ENCODE measurements at regions not wholly inside any gene's neighbourhood (a gene's known extent, or its start where the extent isn't known, plus 50 kb on each side); places are given as distances from the start of the nearest gene placed in this dataset.

DNA sequence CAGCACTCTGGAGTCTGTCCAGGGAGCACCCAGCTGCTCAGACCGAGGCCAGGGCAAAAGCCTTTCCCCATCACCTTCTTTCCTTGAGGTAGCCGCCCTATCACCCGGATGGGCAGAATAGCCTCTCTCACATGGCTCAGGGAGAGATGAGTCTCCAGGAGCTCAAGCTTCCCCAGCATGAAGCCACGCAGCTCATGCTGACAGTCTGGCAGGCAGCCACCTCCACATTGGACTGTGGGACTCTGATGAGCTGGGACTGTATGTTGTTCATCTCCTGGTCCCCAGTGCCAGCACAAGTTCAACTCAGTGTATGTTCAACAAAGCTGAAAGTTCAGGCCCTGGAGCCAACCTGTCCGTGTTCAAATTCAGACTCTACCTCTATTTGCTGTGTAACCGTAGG is 75.2 kb upstream of the ZC3H12A start:
- ChIA-PET RAD21 (ENCODE audit: low non-redundant PET in 1 of 2, low total read pairs in 2 of 2, uncharacterized antibody in 2 of 2, unreplicated experiment in 2 of 2) (no interaction called here), POLR2A (no interaction called here), CTCF (no interaction called here)
- Histone ChIP-seq H3K4me3 (replicated peaks in 1 of 2; ENCODE audit: low read depth in 1 of 2, low read length in 2 of 2) (no peak overlapping the region), H4K20me1 (ENCODE audit: insufficient read depth) (no peaks in the 10 kb centered on the region), H3K79me2 (ENCODE audit: insufficient read depth, low read length) (no peaks in the 10 kb centered on the region), H3K9me2 (ENCODE audit: insufficient read depth) (no peaks in the 10 kb centered on the region), H3K27ac (ENCODE audit: low read depth, low read length) (no peak overlapping the region), H3K9me3 (ENCODE audit: control insufficient read depth in 1 of 2, insufficient read depth in 1 of 2, low read depth in 1 of 2, low read length in 2 of 2) (no peaks in the 10 kb centered on the region), H2AFZ (ENCODE audit: low read depth, low read length, poor library complexity, severe bottlenecking) (no peak overlapping the region), H3K4me1 (ENCODE audit: control insufficient read depth in 1 of 2, insufficient read depth in 2 of 2, low read length in 2 of 2) (peaks cover 4 to 14% of the 10 kb centered on the region in 2 experiments; a peak in 3 of 4 replicates), H3K9ac (ENCODE audit: low read length) (no peak overlapping the region), H3K36me3 (ENCODE audit: control insufficient read depth in 1 of 2, insufficient read depth in 2 of 2, low read length in 2 of 2) (no peaks in the 10 kb centered on the region), H3K4me2 (ENCODE audit: low read length) (no peak overlapping the region), H3K27me3 (ENCODE audit: insufficient read depth, low read length) (peaks cover 32% of the 10 kb centered on the region)
- TF ChIP-seq CTCF (IDR thresholded peaks at IDR 0.05 in 2 of 3, conservative IDR thresholded peaks at IDR 0.05 in 1 of 3; ENCODE audit: borderline replicate concordance in 1 of 3, insufficient read depth in 1 of 3, low read depth in 2 of 3, low read length in 2 of 3) (no peak), POLR2A (IDR thresholded peaks at IDR 0.05; ENCODE audit: borderline replicate concordance, extremely low read depth, insufficient read depth, insufficient read length) (no peak), EGR1 (IDR thresholded peaks at IDR 0.05; ENCODE audit: low read depth) (no peak), YY1 (IDR thresholded peaks at IDR 0.05; ENCODE audit: extremely low read depth, insufficient replicate concordance, low read depth, low read length) (no peak), EZH2 (IDR thresholded peaks at IDR 0.05) (no peak), TCF7L2 (IDR thresholded peaks at IDR 0.05; ENCODE audit: borderline replicate concordance, extremely low read depth, insufficient read depth, insufficient read length) (no peak), RAD21 (IDR thresholded peaks at IDR 0.05; ENCODE audit: low read depth) (no peak), CBX3 (IDR thresholded peaks at IDR 0.05; ENCODE audit: low read depth) (no peak)
- TF ChIP-seq, protein P1, sequence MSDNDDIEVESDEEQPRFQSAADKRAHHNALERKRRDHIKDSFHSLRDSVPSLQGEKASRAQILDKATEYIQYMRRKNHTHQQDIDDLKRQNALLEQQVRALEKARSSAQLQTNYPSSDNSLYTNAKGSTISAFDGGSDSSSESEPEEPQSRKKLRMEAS (IDR thresholded peaks at IDR 0.05), result no peak
- no peak for DNase-seq (ENCODE audit: low read depth, low spot score)
- intact Hi-C loops (cut with micrococcal nuclease), result no loop called here
- BruUV-seq (replicated peaks), result no TSS peak
- ATAC-seq, result no peak

Data from HCT116 (cell line).